Omental fat pad (tissue), 3 donors: ENCODE measurements at regions not wholly inside any gene's neighbourhood (a gene's known extent, or its start where the extent isn't known, plus 50 kb on each side); places are given as distances from the start of the nearest gene placed in this dataset.
"Not testable (repeated sequence)": the region's sequence is repeated elsewhere in the genome, so short reads cannot be mapped to it uniquely, and the experiment has no call there.

Experiments used
- ATAC-seq: fragments of 150-250 bp; one replicate; pipeline ENCODE4 v1.9.1; 2016; ENCODE audit warnings: mild to moderate bottlenecking, moderate library complexity; ENCODE audit not compliant: low FRiP score
- DNase-seq: peaks from one replicate; pipeline ENCODE4 v3.0.0-alpha.2; 2019; ENCODE audit warnings: low spot score
- TF ChIP-seq, protein P1 (sequence below), 3 donors: fragments of 450-650 bp; IDR thresholded peaks; one replicate each; pipeline ENCODE4 v1.5.1; 2016 to 2017; ENCODE audit warnings: antibody characterized with exemption in 3 of 3, mild to moderate bottlenecking in 3 of 3, moderate library complexity in 2 of 3

DNA sequence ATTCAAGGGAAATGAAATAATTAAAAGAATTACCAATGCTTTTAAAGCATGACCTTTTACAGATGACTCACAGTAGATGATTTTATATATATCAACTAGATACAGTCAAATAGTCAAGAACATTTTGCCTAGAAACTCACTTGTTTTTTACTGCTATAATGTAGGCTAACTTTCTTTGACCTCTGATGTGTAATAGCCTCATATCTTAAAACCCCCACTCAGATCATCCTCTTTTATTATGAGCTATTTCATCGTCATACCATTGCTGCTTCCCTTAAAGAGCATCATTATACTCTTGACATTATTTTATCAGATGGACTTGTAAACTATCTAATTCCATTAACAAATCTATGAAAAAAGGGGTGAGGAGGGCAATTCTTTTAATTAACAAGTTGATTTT is 355.9 kb upstream of the AGA start:
- no peak for ATAC-seq
- TF ChIP-seq, protein P1, sequence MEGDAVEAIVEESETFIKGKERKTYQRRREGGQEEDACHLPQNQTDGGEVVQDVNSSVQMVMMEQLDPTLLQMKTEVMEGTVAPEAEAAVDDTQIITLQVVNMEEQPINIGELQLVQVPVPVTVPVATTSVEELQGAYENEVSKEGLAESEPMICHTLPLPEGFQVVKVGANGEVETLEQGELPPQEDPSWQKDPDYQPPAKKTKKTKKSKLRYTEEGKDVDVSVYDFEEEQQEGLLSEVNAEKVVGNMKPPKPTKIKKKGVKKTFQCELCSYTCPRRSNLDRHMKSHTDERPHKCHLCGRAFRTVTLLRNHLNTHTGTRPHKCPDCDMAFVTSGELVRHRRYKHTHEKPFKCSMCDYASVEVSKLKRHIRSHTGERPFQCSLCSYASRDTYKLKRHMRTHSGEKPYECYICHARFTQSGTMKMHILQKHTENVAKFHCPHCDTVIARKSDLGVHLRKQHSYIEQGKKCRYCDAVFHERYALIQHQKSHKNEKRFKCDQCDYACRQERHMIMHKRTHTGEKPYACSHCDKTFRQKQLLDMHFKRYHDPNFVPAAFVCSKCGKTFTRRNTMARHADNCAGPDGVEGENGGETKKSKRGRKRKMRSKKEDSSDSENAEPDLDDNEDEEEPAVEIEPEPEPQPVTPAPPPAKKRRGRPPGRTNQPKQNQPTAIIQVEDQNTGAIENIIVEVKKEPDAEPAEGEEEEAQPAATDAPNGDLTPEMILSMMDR (IDR thresholded peaks at IDR 0.05): no peak
- DNase-seq: no peak

DNA sequence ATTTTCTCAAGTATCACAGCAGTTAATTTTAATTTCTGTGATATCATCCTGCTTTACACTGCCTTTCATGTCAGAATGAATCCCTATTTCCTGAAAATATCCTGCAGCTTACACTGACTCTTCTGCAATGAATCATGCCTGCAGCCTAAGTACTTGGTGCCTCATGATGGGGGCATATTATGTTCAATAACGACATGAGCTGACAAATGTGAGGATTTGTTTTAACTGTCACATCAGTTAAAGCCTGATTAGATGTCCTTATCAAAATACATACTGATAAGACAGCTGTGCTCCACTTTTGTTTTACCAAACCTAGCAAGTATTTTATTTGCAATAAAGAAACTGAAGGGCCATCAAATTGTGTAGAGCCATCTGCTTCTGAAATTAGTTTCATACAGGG is 359.9 kb upstream of the AGA start:
- ATAC-seq: no peak
- TF ChIP-seq, protein P1 (IDR thresholded peaks at IDR 0.05): no peak
- no peak for DNase-seq

DNA sequence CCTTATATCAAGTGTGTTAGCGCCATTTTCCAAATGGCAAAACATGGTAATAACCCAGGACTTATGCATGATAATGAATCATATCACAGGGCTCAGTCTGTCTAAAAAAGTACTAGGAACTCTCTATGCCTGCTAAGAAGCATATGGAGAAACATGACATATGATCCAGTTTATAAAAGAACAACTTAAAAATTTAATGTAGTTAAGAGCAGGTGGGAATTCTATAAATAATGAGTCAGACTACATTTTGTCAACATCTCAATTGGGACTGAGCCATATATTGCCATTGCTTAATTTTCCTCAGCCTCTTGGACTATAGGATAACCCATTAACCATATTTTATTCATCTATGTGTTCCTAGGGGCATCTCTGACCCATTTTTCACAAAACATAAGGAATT is 360.4 kb upstream of the AGA start:
- DNase-seq: no peak
- TF ChIP-seq, protein P1 (IDR thresholded peaks at IDR 0.05): no peak

DNA sequence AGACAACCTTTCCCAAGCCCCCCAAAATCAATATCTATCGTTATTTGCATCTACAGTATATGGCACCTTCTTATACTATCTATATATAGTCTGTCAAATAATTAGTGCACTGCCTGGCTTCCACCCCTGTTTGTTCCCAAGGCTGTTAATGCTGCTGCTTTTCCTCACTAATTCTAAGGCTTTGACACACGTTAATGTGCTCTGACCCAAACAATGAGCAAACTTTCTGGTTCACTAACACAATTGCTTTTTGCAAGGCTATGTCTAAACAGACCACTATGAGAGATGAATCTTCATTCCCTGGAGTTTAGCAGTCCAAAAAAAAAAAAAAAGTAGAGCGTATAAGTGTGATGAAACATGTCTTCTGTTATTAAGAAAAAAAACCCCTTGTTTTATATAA is 360.9 kb upstream of the AGA start:
- no peak for DNase-seq
- TF ChIP-seq, protein P1 (IDR thresholded peaks at IDR 0.05): no peak
- ATAC-seq: no peak

More for the DNA sequence above, 360.4 kb upstream of the AGA start:
- ATAC-seq: no peak

DNA sequence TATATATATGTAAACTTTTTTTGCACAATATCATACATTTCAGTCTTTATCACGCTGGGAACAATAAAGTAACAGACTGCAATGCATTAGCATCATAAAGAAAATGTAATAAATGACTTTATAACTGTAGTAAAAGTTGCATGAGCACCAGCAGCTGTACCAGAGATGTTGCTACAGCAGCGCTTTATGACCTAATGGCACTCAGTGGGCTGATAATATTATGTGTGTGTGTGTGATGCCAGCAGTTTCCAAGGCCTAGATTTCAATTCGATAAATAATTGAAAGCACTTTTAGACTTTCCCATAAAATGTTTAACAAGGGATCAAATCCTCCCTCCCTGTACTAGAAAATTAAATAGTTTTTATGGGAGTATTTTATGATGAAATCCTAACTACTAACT is 367.6 kb upstream of the AGA start:
- ATAC-seq (no peak), DNase-seq (no peak)
- TF ChIP-seq, protein P1 (IDR thresholded peaks at IDR 0.05): no peak

DNA sequence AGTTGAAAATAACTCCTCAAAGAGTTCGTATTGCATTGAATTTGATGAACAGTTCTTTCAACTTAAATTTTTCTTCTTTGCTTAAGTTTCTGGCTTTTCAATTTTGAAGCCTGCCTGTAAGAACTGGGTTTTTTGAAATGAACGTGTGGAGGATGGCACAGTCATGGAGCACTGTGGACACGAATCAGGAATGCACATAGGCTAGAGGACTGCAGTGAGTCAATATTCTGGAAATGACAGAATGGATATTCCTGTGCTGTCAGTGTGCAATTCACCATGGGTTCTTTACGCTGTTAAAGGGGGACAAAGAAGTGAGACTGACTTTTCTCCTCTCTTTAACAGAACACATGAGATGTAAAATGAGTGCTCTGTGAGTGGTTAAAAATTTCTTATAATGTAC is 368.0 kb upstream of the AGA start:
- DNase-seq (no peak), ATAC-seq (no peak)
- TF ChIP-seq, protein P1 (IDR thresholded peaks at IDR 0.05): no peak

DNA sequence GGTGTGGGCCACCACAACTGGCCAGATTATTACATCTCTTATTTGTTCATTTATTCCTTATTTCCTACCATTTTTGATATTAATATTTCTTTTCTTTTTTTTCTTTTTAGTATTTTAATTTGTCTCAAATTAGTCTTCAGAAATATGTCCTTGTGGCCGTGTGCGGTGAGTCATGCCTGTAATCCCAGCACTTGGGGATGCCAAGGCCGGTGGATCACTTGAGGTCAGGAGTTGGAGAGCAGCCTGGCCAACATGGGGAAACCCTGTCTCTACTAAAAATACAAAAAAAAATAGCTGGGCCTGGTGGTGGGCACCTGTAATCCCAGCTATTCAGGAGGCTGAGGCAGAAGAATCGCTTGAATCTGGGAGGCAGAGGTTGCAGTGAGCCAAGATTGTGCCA is 376.2 kb upstream of the AGA start:
- not testable (repeated sequence) for DNase-seq, ATAC-seq

DNA sequence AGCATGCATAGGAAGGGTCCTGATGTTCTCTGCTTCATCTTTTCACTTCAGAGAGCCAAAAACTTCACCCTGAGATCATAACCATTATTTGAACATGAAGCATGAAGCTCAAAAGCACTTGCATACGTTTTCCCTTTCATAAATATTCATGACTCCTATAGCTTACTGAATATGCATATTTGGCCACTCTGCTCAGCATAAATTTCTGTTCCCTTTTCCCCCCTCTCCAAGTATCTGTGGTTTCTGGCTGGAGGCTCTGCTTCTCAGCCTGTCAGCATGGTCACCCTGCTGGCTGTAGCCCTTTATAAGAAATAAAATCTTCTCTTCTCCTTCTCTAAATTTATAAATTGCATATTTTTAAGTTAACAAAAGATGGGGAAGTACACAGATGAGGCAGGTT is 384.7 kb upstream of the AGA start:
- ATAC-seq (no peak), DNase-seq (no peak)
- TF ChIP-seq, protein P1 (IDR thresholded peaks at IDR 0.05): no peak
